MM.1S (cell line): ENCODE measurements at regions not wholly inside any gene's neighbourhood (a gene's known extent, or its start where the extent isn't known, plus 50 kb on each side); places are given as distances from the start of the nearest gene placed in this dataset.

Experiments
- EZH2 ChIP-seq: fragments of 300-600 bp; sonication (generic); optimal IDR thresholded peaks from 2 replicates; pipeline ENCODE3; 2017; ENCODE audit warnings: low read depth, mild to moderate bottlenecking, antibody characterized with exemption, low read length, mixed read lengths
- EZH2phosphoT487 ChIP-seq: fragments of 300-600 bp; sonication (generic); IDR thresholded peaks from 2 replicates; pipeline ENCODE4 v1.6.1; 2018; ENCODE audit warnings: antibody characterized with exemption, low read length
- TF ChIP-seq, protein P1 (sequence below): fragments of 300-600 bp; sonication (generic); IDR thresholded peaks from 2 replicates; pipeline ENCODE4 v1.5.1; 2016; ENCODE audit warnings: antibody characterized with exemption, low read length, mixed read lengths

- TF ChIP-seq, protein P1, sequence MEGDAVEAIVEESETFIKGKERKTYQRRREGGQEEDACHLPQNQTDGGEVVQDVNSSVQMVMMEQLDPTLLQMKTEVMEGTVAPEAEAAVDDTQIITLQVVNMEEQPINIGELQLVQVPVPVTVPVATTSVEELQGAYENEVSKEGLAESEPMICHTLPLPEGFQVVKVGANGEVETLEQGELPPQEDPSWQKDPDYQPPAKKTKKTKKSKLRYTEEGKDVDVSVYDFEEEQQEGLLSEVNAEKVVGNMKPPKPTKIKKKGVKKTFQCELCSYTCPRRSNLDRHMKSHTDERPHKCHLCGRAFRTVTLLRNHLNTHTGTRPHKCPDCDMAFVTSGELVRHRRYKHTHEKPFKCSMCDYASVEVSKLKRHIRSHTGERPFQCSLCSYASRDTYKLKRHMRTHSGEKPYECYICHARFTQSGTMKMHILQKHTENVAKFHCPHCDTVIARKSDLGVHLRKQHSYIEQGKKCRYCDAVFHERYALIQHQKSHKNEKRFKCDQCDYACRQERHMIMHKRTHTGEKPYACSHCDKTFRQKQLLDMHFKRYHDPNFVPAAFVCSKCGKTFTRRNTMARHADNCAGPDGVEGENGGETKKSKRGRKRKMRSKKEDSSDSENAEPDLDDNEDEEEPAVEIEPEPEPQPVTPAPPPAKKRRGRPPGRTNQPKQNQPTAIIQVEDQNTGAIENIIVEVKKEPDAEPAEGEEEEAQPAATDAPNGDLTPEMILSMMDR = no peak
- TF ChIP-seq EZH2phosphoT487 = no peak
- TF ChIP-seq EZH2 = no peak
Observed at GRCh38 chr6:133606852-133607251, 282.1 kb upstream of the TCF21 start.
